ENCODE measurements at regions not wholly inside any gene's neighbourhood (a gene's known extent, or its start where the extent isn't known, plus 50 kb on each side); places are given as distances from the start of the nearest gene placed in this dataset.
"Not testable (repeated sequence)": the region's sequence is repeated elsewhere in the genome, so short reads cannot be mapped to it uniquely, and the experiment has no call there.

DNA sequence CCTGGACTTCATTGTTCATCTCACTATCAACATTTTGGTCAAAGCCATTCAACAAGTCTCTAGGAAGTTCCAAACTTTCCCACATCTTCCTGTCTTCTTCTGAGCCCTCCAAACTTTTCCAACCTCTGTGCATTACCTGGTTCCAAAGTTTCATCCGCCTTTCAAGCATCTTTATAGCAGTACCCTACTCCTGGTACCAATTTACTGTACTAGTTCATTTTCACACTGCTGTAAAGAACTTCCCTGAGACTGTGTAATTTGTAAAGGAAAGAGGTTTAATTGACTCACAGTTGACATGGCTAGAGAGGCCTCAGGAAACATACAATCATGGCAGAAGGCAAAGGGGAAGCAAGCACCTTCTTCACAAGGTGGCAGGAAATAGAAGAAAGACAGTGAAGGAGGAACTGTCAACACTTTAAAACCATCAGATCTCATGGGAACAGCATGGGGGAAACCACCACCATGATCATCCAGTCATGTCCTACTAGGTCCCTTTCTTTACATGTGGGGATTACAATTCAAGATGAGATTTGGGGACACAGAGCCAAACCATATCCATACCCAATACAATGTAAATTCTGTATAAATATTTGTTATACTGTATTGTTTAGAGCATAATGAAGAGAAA, 109.7 kb downstream of the C12orf75 start:
- H3K27me3 ChIP-seq (ENCODE audit: insufficient read depth, low read depth, severe bottlenecking) = no peaks in the 10 kb centered on the region
- H3K9me3 ChIP-seq (ENCODE audit: severe bottlenecking) = no peaks in the 10 kb centered on the region
- H3K27ac ChIP-seq = no peak overlapping the region
- DNase-seq = no peak
- H3K36me3 ChIP-seq = no peaks in the 10 kb centered on the region
- H3K4me3 ChIP-seq (ENCODE audit: low read depth, low read length) = no peak overlapping the region
- TF ChIP-seq, protein P1, sequence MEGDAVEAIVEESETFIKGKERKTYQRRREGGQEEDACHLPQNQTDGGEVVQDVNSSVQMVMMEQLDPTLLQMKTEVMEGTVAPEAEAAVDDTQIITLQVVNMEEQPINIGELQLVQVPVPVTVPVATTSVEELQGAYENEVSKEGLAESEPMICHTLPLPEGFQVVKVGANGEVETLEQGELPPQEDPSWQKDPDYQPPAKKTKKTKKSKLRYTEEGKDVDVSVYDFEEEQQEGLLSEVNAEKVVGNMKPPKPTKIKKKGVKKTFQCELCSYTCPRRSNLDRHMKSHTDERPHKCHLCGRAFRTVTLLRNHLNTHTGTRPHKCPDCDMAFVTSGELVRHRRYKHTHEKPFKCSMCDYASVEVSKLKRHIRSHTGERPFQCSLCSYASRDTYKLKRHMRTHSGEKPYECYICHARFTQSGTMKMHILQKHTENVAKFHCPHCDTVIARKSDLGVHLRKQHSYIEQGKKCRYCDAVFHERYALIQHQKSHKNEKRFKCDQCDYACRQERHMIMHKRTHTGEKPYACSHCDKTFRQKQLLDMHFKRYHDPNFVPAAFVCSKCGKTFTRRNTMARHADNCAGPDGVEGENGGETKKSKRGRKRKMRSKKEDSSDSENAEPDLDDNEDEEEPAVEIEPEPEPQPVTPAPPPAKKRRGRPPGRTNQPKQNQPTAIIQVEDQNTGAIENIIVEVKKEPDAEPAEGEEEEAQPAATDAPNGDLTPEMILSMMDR (IDR thresholded peaks at IDR 0.05; ENCODE audit: low read depth, low read length) = no peak

DNA sequence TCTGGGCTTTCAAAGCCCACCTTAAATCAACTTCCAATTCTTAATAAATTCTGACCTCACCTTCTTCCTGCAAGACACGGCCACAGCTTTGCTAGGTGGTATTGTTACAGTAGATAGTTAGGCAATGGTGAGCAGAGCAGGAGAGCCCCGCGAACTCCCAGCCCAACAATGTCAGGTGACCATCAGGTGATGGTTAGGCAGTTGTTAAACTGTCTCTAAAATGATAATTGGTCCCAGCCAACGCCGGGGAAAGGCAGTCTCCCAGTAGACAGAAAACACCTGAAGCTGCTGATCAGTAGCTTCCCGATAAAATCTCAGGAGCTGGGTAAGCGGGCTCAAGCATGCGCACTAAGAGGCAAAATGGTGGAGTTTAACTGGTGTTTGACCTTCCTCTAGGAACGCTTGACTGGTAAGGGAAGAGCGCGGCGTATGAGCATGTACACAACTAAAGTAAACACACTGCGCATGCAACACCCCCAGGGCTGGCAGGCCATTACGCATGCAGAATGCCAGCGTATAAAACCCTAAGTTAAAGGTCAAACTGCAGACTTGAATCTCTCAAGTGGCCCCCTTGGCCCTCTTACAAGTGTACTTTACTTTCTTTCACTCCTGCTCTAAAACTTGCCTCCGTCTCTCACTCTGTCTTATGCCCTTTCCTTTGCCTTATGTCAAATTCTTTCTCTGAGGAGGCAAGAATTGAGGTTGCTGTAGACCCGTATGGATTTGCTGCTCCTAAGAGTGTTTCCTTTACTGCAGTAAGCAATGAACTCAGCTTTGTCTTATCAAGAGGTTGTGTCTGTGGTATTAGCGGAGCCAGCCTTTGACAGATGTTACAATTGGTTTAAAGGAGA, 113.5 kb downstream of the C12orf75 start:
- H3K36me3 ChIP-seq = no peaks in the 10 kb centered on the region
- no peaks in the 10 kb centered on the region for H3K27me3 ChIP-seq (ENCODE audit: insufficient read depth, low read depth, severe bottlenecking)
- H3K27ac ChIP-seq = no peak overlapping the region
- TF ChIP-seq, protein P1 (IDR thresholded peaks at IDR 0.05; ENCODE audit: low read depth, low read length) = no peak
- DNase-seq = no peak
- no peaks in the 10 kb centered on the region for H3K9me3 ChIP-seq (ENCODE audit: severe bottlenecking)
- no peak overlapping the region for H3K4me3 ChIP-seq (ENCODE audit: low read depth, low read length)

DNA sequence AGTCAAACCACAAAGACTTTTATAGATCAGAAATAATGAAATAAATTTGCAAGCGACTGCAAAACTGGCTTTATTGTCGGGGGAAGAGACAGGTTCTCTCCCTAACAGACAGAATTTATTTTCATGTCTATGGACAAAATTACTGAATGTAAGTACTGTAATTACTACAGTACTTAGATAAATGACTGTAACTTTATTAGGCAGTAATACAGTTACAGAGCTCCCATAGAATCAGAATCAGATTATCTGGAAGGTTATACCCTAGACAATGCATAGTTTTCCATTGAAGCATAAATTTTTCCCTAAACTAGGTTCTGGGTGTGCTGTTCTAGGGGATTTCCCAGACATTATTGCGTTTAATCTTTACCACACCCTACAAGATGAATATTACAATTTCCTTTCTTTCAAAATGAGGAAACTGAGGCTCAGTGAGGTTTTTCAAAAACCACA, 114.2 kb downstream of the C12orf75 start:
- H3K27me3 ChIP-seq (ENCODE audit: insufficient read depth, low read depth, severe bottlenecking) = no peaks in the 10 kb centered on the region
- no peak overlapping the region for H3K4me3 ChIP-seq (ENCODE audit: low read depth, low read length)
- DNase-seq = no peak
- TF ChIP-seq, protein P1 (IDR thresholded peaks at IDR 0.05; ENCODE audit: low read depth, low read length) = no peak
- H3K9me3 ChIP-seq (ENCODE audit: severe bottlenecking) = no peaks in the 10 kb centered on the region
- H3K36me3 ChIP-seq = no peaks in the 10 kb centered on the region
- H3K27ac ChIP-seq = no peak overlapping the region

DNA sequence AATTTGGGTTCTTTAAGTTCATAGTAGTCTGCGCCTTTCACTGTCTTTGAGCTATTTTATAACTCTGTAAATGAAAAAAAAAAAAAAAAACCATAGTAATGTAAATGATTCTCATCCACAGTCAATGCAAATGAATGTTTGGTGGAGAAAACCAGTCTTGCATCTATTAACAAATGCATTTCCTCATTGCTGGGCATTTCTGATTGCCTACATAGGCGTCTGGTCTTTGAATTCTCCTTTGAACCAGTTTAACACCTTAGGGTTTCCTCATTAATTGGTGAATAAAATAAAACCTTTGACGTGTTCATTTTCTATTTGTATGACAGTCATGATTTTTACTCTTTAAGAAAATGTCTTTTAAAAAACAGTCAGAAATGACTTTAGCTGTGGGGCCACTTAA, 114.8 kb downstream of the C12orf75 start:
- Histone ChIP-seq H3K4me3 (ENCODE audit: low read depth, low read length) (no peak overlapping the region), H3K36me3 (no peaks in the 10 kb centered on the region), H3K27me3 (ENCODE audit: insufficient read depth, low read depth, severe bottlenecking) (no peaks in the 10 kb centered on the region), H3K27ac (no peak overlapping the region), H3K9me3 (ENCODE audit: severe bottlenecking) (no peaks in the 10 kb centered on the region)
- TF ChIP-seq, protein P1 (IDR thresholded peaks at IDR 0.05; ENCODE audit: low read depth, low read length) = no peak
- no peak for DNase-seq

DNA sequence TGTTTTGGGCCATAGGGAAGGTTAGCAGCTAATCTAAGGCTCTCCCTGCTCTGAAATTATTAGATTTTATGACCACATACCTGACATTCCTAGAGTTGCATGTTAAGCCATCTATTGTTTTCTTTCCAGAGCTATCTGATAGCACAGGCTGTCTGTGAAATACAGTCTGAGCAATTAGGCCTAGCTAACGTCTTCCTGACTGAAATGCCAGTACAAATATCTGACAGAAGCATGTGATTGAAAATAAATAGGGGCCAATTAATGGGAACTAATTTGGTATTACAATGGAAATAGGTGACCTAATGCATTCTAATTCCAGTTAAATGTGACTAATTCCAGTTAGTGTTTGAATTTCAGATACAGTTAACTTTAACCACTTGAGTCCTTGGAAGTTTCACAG, 115.2 kb downstream of the C12orf75 start:
- Histone ChIP-seq H3K4me3 (ENCODE audit: low read depth, low read length) (no peak overlapping the region), H3K36me3 (no peaks in the 10 kb centered on the region), H3K27me3 (ENCODE audit: insufficient read depth, low read depth, severe bottlenecking) (no peaks in the 10 kb centered on the region), H3K27ac (no peak overlapping the region), H3K9me3 (ENCODE audit: severe bottlenecking) (no peaks in the 10 kb centered on the region)
- TF ChIP-seq, protein P1 (IDR thresholded peaks at IDR 0.05; ENCODE audit: low read depth, low read length) = no peak
- no peak for DNase-seq

DNA sequence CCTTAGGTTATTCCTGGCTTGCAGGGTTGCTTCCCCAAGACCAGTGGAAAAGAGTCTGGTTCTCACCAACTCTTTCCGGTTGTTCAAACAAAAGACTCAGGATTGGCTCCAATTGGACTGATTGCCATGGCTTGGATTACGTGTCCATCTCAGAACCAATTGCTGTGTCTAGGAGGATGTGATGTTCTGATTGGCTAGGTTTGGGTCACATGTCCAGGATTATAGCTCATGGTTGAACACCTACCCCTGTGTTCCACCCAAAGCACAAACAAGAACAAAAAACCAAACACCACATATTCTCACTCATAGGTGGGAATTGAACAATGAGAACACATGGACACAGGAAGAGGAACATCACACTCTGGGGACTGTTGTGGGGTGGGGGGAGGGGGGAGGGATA, 116.0 kb downstream of the C12orf75 start:
- H3K27me3 ChIP-seq (ENCODE audit: insufficient read depth, low read depth, severe bottlenecking); H3K4me3 ChIP-seq (ENCODE audit: low read depth, low read length); DNase-seq; H3K36me3 ChIP-seq; H3K27ac ChIP-seq; H3K9me3 ChIP-seq (ENCODE audit: severe bottlenecking): not testable (repeated sequence)

Data from WERI-Rb-1 (cell line).